ENCODE measurements at regions not wholly inside any gene's neighbourhood (a gene's known extent, or its start where the extent isn't known, plus 50 kb on each side); places are given as distances from the start of the nearest gene placed in this dataset.

DNA sequence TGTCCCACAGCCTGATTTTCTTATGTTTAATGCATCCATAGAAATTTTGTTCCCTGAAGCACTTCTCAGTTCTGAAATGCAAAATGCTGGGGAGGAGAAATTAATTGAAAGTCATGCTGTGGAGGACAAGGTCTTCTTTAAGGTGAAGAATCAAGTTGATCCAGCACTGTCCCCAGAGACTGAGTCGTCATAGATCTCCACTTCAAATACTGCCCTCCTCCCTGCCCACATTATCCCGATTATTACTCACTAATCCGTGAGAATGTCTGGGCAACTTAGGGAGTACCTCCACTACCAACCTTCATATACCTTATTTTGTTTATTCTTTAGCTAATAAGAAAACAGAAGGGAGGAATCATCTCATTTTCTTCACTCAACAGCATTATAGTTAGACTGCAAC lies 70.0 kb upstream of the FMN2 start:
- Histone ChIP-seq H3K4me3 (no peak overlapping the region), H3K27ac (no peak overlapping the region), H3K9me3 (no peaks in the 10 kb centered on the region), H3K27me3 (no peaks in the 10 kb centered on the region), H3K4me1 (ENCODE audit: insufficient read depth) (no peaks in the 10 kb centered on the region), H3K36me3 (no peaks in the 10 kb centered on the region)
- no peak for DNase-seq
- intact Hi-C loops (cut with DNase I): loop anchor here in 3 of 4 donors (10.0 kb wide), 2 partner anchors 133 to 673 kb away; no protein-coding TSS in a partner anchor
- 55 to 82% (median 81%) methylated on average over 3 of the region's 3 CpGs for WGBS, 3 donors
- TF ChIP-seq POLR2A (IDR thresholded peaks at IDR 0.05) (no peak), EP300 (IDR thresholded peaks at IDR 0.05) (no peak)
- TF ChIP-seq, protein P1, sequence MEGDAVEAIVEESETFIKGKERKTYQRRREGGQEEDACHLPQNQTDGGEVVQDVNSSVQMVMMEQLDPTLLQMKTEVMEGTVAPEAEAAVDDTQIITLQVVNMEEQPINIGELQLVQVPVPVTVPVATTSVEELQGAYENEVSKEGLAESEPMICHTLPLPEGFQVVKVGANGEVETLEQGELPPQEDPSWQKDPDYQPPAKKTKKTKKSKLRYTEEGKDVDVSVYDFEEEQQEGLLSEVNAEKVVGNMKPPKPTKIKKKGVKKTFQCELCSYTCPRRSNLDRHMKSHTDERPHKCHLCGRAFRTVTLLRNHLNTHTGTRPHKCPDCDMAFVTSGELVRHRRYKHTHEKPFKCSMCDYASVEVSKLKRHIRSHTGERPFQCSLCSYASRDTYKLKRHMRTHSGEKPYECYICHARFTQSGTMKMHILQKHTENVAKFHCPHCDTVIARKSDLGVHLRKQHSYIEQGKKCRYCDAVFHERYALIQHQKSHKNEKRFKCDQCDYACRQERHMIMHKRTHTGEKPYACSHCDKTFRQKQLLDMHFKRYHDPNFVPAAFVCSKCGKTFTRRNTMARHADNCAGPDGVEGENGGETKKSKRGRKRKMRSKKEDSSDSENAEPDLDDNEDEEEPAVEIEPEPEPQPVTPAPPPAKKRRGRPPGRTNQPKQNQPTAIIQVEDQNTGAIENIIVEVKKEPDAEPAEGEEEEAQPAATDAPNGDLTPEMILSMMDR (IDR thresholded peaks at IDR 0.05): no peak

DNA sequence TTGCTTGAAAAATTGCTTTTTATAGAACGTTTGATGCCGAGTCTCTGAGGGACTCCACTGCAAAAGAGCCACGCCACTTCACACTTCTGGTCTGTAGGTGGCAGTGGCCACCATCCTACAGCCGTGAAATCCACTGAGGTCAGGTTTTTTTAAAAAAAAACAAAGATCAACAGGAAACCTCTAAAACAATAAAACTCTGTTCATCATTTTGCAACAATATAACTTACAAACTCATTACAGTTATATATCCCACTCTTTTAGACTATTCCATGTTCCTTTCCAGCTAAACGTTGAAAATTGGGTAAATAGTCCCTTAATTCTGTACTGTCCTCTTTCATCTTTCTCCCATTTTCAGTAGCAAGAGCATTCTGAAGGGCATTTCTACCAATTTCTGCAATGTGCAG lies 64.6 kb upstream of the FMN2 start:
- DNase-seq: peak in 2 of 5 donors; percentile 30 to 56
- no peaks in the 10 kb centered on the region for H3K9me3 ChIP-seq
- no peaks in the 10 kb centered on the region for H3K36me3 ChIP-seq
- TF ChIP-seq, protein P1 (IDR thresholded peaks at IDR 0.05): peak in 2 of 3 donors; percentile 18 to 62
- no peak for TF ChIP-seq EP300 (IDR thresholded peaks at IDR 0.05)
- intact Hi-C loops (cut with DNase I): loop anchor here in 3 of 4 donors (10.0 kb wide), 2 partner anchors 128 to 668 kb away; no protein-coding TSS in a partner anchor
- no peak overlapping the region for H3K27ac ChIP-seq
- H3K27me3 ChIP-seq: no peaks in the 10 kb centered on the region
- H3K4me1 ChIP-seq (ENCODE audit: insufficient read depth): no peaks in the 10 kb centered on the region
- 3 to 6% (median 5%) methylated on average over 5 of the region's 5 CpGs for WGBS, 3 donors
- H3K4me3 ChIP-seq: no peak overlapping the region

DNA sequence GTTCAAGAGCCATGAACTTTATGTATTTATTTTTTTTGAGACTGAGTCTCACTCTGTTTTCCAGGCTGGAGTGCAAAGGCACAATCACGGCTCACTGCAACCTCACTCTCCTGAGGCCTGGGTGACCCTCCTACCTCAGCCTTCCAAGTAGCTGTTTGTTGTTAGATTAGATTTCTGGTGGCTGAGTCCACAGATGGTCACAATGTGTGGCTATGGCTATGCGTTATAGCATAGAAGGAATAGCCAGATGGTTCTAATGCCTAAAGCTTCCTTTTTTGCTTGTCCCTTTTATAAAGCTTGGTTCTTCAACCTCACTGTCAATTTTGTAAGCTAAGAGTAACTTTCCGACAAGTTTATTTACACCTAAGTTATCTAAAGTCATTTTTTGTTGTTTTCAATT lies 62.3 kb upstream of the FMN2 start:
- no peaks in the 10 kb centered on the region for H3K36me3 ChIP-seq
- TF ChIP-seq POLR2A (IDR thresholded peaks at IDR 0.05) (no peak), EP300 (IDR thresholded peaks at IDR 0.05) (no peak)
- TF ChIP-seq, protein P1 (IDR thresholded peaks at IDR 0.05): no peak
- no peaks in the 10 kb centered on the region for H3K9me3 ChIP-seq
- no peaks in the 10 kb centered on the region for H3K27me3 ChIP-seq
- H3K4me1 ChIP-seq (ENCODE audit: insufficient read depth): no peaks in the 10 kb centered on the region
- 49 to 70% (median 50%) methylated on average over 3 of the region's 3 CpGs for whole genome bisulfite sequencing, 3 donors
- no peak for DNase-seq
- H3K4me3 ChIP-seq: no peak overlapping the region
- intact Hi-C loops (cut with DNase I): loop anchor here in 3 of 4 donors (10.0 kb wide), 2 partner anchors 125 to 665 kb away; no protein-coding TSS in a partner anchor
- H3K27ac ChIP-seq: no peak overlapping the region

GRCh38 chr1:240030236-240030635 lies 61.4 kb upstream of the FMN2 start:
- 21 to 35% (median 27%) methylated on average over 5 of the region's 5 CpGs for WGBS, 3 donors
- intact Hi-C loops (cut with DNase I): loop anchor here in 1 of 4 donors (10.0 kb wide), 1 partner anchor 155 kb away; no protein-coding TSS in a partner anchor
- Histone ChIP-seq H3K27me3 (no peaks in the 10 kb centered on the region), H3K4me1 (ENCODE audit: insufficient read depth) (no peaks in the 10 kb centered on the region), H3K4me3 (no peak overlapping the region), H3K9me3 (no peaks in the 10 kb centered on the region), H3K27ac (no peak overlapping the region), H3K36me3 (no peaks in the 10 kb centered on the region)
- TF ChIP-seq, protein P1 (IDR thresholded peaks at IDR 0.05): no peak
- TF ChIP-seq POLR2A (IDR thresholded peaks at IDR 0.05) (no peak), EP300 (IDR thresholded peaks at IDR 0.05) (no peak)
- DNase-seq: no peak

Data from ovary (tissue), 7 donors.